ENCODE measurements at regions not wholly inside any gene's neighbourhood (a gene's known extent, or its start where the extent isn't known, plus 50 kb on each side); places are given as distances from the start of the nearest gene placed in this dataset.

DNA sequence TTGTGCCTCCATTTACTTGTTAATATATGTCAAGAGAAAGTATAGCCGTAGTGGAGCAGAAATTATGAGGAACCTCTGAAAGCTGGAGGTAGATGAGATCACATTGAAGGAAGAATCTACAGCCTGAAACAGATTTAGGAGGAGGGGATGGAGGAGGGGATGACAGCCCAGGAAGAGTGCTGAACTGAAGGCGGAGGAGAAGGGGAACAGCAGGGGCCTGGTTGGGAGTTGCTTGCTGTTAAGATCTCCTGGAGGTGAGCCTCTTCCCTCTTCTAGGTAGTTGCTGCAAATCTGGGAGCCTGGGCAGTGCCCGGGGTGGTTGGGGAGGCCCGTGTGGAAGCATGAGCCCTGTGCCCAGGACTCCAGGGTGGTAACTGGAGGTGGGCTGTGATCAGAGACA is 111.8 kb upstream of the SEMA6A start:
- no peaks in the 10 kb centered on the region for H3F3A ChIP-seq (ENCODE audit: insufficient read depth, low read length, poor library complexity, severe bottlenecking)
- no peak overlapping the region for H3K4me3 ChIP-seq (ENCODE audit: low read length)
- H3K9ac ChIP-seq (ENCODE audit: low read length) = no peak overlapping the region
- H3K27me3 ChIP-seq (ENCODE audit: insufficient read depth, low read depth, low read length) = no peaks in the 10 kb centered on the region
- TF ChIP-seq TAF1 (IDR thresholded peaks at IDR 0.05; ENCODE audit: low read depth) (no peak), MXI1 (conservative IDR thresholded peaks at IDR 0.05; ENCODE audit: poor library complexity, severe bottlenecking) (no peak), RAD21 (conservative IDR thresholded peaks at IDR 0.05) (no peak), EZH2 (IDR thresholded peaks at IDR 0.05; ENCODE audit: borderline replicate concordance, insufficient read depth, low read length, poor library complexity, severe bottlenecking) (no peak), SMC3 (conservative IDR thresholded peaks at IDR 0.05; ENCODE audit: poor library complexity) (no peak), POLR2AphosphoS5 (IDR thresholded peaks at IDR 0.05) (no peak)
- TF ChIP-seq, protein P1, sequence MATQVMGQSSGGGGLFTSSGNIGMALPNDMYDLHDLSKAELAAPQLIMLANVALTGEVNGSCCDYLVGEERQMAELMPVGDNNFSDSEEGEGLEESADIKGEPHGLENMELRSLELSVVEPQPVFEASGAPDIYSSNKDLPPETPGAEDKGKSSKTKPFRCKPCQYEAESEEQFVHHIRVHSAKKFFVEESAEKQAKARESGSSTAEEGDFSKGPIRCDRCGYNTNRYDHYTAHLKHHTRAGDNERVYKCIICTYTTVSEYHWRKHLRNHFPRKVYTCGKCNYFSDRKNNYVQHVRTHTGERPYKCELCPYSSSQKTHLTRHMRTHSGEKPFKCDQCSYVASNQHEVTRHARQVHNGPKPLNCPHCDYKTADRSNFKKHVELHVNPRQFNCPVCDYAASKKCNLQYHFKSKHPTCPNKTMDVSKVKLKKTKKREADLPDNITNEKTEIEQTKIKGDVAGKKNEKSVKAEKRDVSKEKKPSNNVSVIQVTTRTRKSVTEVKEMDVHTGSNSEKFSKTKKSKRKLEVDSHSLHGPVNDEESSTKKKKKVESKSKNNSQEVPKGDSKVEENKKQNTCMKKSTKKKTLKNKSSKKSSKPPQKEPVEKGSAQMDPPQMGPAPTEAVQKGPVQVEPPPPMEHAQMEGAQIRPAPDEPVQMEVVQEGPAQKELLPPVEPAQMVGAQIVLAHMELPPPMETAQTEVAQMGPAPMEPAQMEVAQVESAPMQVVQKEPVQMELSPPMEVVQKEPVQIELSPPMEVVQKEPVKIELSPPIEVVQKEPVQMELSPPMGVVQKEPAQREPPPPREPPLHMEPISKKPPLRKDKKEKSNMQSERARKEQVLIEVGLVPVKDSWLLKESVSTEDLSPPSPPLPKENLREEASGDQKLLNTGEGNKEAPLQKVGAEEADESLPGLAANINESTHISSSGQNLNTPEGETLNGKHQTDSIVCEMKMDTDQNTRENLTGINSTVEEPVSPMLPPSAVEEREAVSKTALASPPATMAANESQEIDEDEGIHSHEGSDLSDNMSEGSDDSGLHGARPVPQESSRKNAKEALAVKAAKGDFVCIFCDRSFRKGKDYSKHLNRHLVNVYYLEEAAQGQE (IDR thresholded peaks at IDR 0.05; ENCODE audit: borderline replicate concordance) = no peak
- no peaks in the 10 kb centered on the region for H3K9me2 ChIP-seq (ENCODE audit: insufficient read depth, low read length)
- no peaks in the 10 kb centered on the region for H4K20me1 ChIP-seq (ENCODE audit: insufficient read depth)
- no peak overlapping the region for H3K27ac ChIP-seq (ENCODE audit: low read length)
- no peak overlapping the region for H2AFZ ChIP-seq (ENCODE audit: low read depth, low read length)
- H3K4me2 ChIP-seq (ENCODE audit: low read length) = no peak overlapping the region
- H3K9me3 ChIP-seq (ENCODE audit: low read length) = no peaks in the 10 kb centered on the region
- H3K79me2 ChIP-seq (replicated peaks; ENCODE audit: insufficient read depth, low read length) = no peaks in the 10 kb centered on the region
- H3K36me3 ChIP-seq (ENCODE audit: insufficient read depth, low read length) = no peaks in the 10 kb centered on the region

DNA sequence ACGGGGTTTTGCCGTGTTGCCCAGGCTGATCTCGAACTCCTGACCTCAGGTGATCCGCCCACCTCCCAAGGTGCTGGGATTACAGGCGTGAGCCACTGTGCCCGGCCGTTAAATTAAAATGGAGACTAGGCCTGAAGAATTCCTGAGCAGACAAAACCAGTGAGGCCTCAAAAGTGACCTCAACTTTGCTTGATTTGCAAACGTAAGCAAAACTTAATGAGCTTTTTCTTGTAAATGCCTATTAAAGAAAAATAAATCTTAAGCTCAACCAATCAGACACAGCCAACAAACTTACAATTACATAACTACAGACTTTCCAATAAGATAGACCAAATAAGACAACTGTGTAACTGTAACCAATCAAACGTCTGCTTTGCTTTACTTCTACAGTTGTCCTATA is 111.3 kb upstream of the SEMA6A start:
- Histone ChIP-seq H3K27me3 (ENCODE audit: insufficient read depth, low read depth, low read length) (no peaks in the 10 kb centered on the region), H3K9ac (ENCODE audit: low read length) (no peak overlapping the region), H3K36me3 (ENCODE audit: insufficient read depth, low read length) (no peaks in the 10 kb centered on the region), H3K27ac (ENCODE audit: low read length) (no peak overlapping the region), H3K9me2 (ENCODE audit: insufficient read depth, low read length) (no peaks in the 10 kb centered on the region), H3K79me2 (replicated peaks; ENCODE audit: insufficient read depth, low read length) (no peaks in the 10 kb centered on the region), H2AFZ (ENCODE audit: low read depth, low read length) (no peak overlapping the region), H3K9me3 (ENCODE audit: low read length) (no peaks in the 10 kb centered on the region), H3K4me2 (ENCODE audit: low read length) (no peak overlapping the region), H4K20me1 (ENCODE audit: insufficient read depth) (no peaks in the 10 kb centered on the region), H3K4me3 (ENCODE audit: low read length) (no peak overlapping the region), H3F3A (ENCODE audit: insufficient read depth, low read length, poor library complexity, severe bottlenecking) (no peaks in the 10 kb centered on the region)
- TF ChIP-seq EP300 (conservative IDR thresholded peaks at IDR 0.05; ENCODE audit: poor library complexity, severe bottlenecking) (no peak), RAD21 (conservative IDR thresholded peaks at IDR 0.05) (no peak), SMC3 (conservative IDR thresholded peaks at IDR 0.05; ENCODE audit: poor library complexity) (no peak), EZH2 (IDR thresholded peaks at IDR 0.05; ENCODE audit: borderline replicate concordance, insufficient read depth, low read length, poor library complexity, severe bottlenecking) (no peak), POLR2AphosphoS5 (IDR thresholded peaks at IDR 0.05) (no peak), MXI1 (conservative IDR thresholded peaks at IDR 0.05; ENCODE audit: poor library complexity, severe bottlenecking) (no peak), TAF1 (IDR thresholded peaks at IDR 0.05; ENCODE audit: low read depth) (no peak)
- TF ChIP-seq, protein P1 (IDR thresholded peaks at IDR 0.05; ENCODE audit: borderline replicate concordance) = no peak
- TF ChIP-seq, protein P2, sequence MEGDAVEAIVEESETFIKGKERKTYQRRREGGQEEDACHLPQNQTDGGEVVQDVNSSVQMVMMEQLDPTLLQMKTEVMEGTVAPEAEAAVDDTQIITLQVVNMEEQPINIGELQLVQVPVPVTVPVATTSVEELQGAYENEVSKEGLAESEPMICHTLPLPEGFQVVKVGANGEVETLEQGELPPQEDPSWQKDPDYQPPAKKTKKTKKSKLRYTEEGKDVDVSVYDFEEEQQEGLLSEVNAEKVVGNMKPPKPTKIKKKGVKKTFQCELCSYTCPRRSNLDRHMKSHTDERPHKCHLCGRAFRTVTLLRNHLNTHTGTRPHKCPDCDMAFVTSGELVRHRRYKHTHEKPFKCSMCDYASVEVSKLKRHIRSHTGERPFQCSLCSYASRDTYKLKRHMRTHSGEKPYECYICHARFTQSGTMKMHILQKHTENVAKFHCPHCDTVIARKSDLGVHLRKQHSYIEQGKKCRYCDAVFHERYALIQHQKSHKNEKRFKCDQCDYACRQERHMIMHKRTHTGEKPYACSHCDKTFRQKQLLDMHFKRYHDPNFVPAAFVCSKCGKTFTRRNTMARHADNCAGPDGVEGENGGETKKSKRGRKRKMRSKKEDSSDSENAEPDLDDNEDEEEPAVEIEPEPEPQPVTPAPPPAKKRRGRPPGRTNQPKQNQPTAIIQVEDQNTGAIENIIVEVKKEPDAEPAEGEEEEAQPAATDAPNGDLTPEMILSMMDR (IDR thresholded peaks at IDR 0.05; ENCODE audit: poor library complexity, severe bottlenecking) = no peak
